Ectodermal cell (in vitro differentiated cells): ENCODE measurements at regions not wholly inside any gene's neighbourhood (a gene's known extent, or its start where the extent isn't known, plus 50 kb on each side); places are given as distances from the start of the nearest gene placed in this dataset.
A peak's percentile ranks its signal among the peaks of the same experiment; 100 is the strongest.

Experiments
- H3K27ac ChIP-seq: 2 replicates; pipeline ENCODE4 v1.7.0; 2013; ENCODE audit warnings: mild to moderate bottlenecking, low read depth, low read length; ENCODE audit not compliant: insufficient read depth, poor library complexity, severe bottlenecking
- H3K27me3 ChIP-seq: 2 replicates; pipeline ENCODE4 v1.7.0; 2013; ENCODE audit warnings: mild to moderate bottlenecking, low read length; ENCODE audit not compliant: insufficient read depth, control insufficient read depth, poor library complexity, severe bottlenecking
- H3K36me3 ChIP-seq: one replicate; pipeline ENCODE4 v1.7.0; 2013; ENCODE audit warnings: low read length; ENCODE audit not compliant: control insufficient read depth, insufficient read depth
- H3K4me1 ChIP-seq: one replicate; pipeline ENCODE4 v1.7.0; 2013; ENCODE audit warnings: low read length; ENCODE audit not compliant: control insufficient read depth, insufficient read depth
- H3K4me3 ChIP-seq: 2 replicates; pipeline ENCODE4 v1.7.0; 2013; ENCODE audit warnings: low read depth, low read length, control low read depth; ENCODE audit not compliant: insufficient read depth
- H3K9me3 ChIP-seq: 2 replicates; pipeline ENCODE4 v1.7.0; 2013; ENCODE audit warnings: mild to moderate bottlenecking, low read length, moderate library complexity; ENCODE audit not compliant: control insufficient read depth
- WGBS, 2 experiments: methylation state at CpG; one replicate each; pipeline ENCODE4 v1.1.7; 2013; ENCODE audit warnings: missing lambda C conversion rate in 2 of 2; 5-methylcytosine and 5-hydroxymethylcytosine counted together

DNA sequence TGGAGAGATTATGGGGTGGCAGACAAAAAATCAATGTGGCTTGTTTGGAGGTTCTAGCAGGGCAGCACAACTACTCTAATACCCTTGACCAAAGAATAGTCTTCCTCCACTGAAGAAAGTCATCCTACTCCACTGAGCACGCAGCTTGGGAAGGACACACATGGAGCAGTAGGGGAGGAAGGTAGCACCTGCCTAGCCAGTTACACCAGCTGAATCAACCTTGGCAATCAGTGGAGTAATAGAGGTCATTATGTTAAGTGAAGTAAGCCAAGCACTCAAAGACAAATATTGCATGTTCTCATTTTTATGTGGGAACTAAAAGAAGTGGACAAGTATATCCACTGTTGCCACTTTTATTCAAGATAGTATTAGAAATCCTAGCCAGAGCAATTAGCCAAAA is 555.8 kb upstream of the ALCAM start:
- H3K4me3 ChIP-seq: no peak overlapping the region
- no peaks in the 10 kb centered on the region for H3K27me3 ChIP-seq
- 91 to 96% methylated on average over 1 of the region's 1 CpG for WGBS, 2 experiments
- H3K27ac ChIP-seq: no peak overlapping the region
- H3K9me3 ChIP-seq: no peaks in the 10 kb centered on the region
- no peaks in the 10 kb centered on the region for H3K4me1 ChIP-seq
- no peaks in the 10 kb centered on the region for H3K36me3 ChIP-seq

DNA sequence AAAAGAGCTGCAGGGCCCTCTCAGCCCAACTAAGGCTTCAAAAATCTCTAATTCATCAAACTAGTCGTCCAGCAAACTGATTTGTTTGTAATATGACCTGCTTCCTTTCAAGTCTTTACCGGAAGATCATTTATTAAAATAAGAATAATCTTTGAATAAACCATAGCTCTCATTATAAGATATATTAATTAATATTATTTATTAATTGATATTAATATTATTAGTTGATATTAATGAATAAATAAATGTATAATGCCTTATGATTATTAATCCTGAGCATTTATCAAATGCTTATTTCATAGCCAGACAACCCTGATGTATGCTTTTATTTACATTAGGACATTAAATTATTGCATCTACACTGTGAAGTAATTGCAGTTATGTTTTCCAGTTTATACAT is 550.7 kb upstream of the ALCAM start:
- H3K9me3 ChIP-seq: no peaks in the 10 kb centered on the region
- H3K27ac ChIP-seq: no peak overlapping the region

DNA sequence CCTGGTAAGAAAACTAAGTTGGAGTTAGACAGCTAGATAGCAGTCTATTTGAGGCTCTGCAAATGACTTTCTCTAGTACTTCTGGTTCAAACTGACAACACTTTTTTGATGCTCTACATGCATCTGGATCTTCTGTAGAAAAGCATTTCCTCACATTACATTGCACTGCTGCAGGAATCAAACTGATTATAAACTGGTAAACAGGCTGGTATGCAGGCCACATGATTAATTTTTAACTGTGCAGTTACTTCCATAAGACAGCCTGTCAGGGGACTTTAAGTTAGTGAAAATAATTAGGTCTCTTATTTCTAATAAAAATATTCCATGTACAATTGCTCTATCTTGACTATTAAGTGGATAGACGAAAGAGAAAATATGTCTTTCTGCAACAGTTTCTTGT is 550.0 kb upstream of the ALCAM start:
- H3K36me3 ChIP-seq: peaks cover 7% of the 10 kb centered on the region
- no peaks in the 10 kb centered on the region for H3K9me3 ChIP-seq
- no peak overlapping the region for H3K4me3 ChIP-seq
- H3K27me3 ChIP-seq: no peaks in the 10 kb centered on the region
- no peak overlapping the region for H3K27ac ChIP-seq
- H3K4me1 ChIP-seq: no peaks in the 10 kb centered on the region
- WGBS, 2 experiments: 80% methylated on average over 1 of the region's 1 CpG; no CpG with 5 or more reads in 1 of the 2 experiments

More for the DNA sequence above, 550.7 kb upstream of the ALCAM start:
- H3K36me3 ChIP-seq: no peaks in the 10 kb centered on the region
- 17 to 56% methylated on average over 1 of the region's 2 CpGs for WGBS, 2 experiments
- no peaks in the 10 kb centered on the region for H3K4me1 ChIP-seq
- no peaks in the 10 kb centered on the region for H3K27me3 ChIP-seq
- H3K4me3 ChIP-seq: no peak overlapping the region

DNA sequence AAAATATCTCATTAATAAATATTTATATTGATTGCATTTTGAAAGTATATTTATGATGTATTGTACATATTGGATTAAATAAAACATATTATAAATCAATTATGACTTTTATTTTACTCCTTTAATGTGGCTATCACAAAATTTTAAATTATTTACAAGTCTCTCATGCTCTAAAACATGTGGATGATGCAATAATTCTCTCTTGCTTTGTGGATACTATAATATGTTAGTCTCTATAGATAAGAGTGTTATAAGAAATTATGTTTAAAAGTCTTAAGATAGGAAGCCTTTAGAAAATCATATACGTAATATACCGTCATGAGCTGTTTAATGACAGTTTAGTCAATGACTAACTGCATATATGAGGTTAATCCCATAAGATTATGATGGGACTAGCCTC is 547.4 kb upstream of the ALCAM start:
- no peaks in the 10 kb centered on the region for H3K27me3 ChIP-seq
- H3K9me3 ChIP-seq: no peaks in the 10 kb centered on the region
- WGBS, 2 experiments: 47 to 50% methylated on average over 2 of the region's 2 CpGs
- H3K4me3 ChIP-seq: no peak overlapping the region
- no peaks in the 10 kb centered on the region for H3K4me1 ChIP-seq
- H3K36me3 ChIP-seq: peaks cover 8% of the 10 kb centered on the region
- H3K27ac ChIP-seq: no peak overlapping the region

DNA sequence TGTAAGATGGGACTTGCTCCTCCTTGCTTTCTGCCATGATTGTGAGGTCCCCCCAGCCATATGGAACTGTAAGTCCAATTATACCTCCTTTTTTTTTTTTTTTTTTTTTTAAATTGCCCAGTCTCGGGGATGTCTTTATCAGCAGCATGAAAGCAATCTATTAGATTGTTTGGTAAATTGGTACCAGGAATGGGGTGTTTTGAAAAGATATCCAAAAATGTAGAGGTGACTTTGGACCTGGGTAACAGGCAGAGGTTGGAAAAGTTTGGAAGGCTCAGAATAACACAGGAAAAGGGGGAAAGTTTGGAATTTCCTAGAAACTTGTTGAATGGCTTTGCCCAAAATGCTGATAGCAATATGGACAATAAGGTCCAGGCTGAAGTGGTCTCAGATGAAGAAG is 545.8 kb upstream of the ALCAM start:
- peaks cover 8% of the 10 kb centered on the region for H3K36me3 ChIP-seq
- peaks cover 15% of the 10 kb centered on the region for H3K4me1 ChIP-seq
- no peak overlapping the region for H3K27ac ChIP-seq
- H3K27me3 ChIP-seq: no peaks in the 10 kb centered on the region
- 75 to 88% methylated on average over 1 of the region's 1 CpG for WGBS, 2 experiments
- H3K4me3 ChIP-seq: no peak overlapping the region
- H3K9me3 ChIP-seq: no peaks in the 10 kb centered on the region

DNA sequence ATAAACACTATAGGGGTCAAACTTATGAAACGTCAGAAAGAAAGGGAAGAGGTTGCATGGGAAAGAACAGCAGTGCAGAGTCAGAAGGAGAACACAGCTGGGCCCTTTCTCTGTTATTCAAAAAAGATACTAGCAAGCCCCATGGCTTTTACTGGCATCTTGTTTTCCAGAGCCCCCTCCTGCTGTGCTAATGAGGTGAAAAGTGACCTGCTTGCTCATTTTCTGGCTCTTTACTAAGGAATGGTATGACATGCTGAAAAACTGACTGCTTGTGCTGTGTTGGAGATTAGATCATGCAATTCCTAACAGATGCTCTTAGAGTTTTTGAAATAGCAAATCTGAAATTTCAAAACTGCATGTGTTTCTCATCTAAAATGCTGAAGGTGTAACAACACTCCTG is 541.6 kb upstream of the ALCAM start:
- Histone ChIP-seq H3K36me3 (peaks cover 8% of the 10 kb centered on the region), H3K9me3 (no peaks in the 10 kb centered on the region), H3K27ac (peak overlapping the region; percentile 62), H3K27me3 (no peaks in the 10 kb centered on the region), H3K4me1 (peaks cover 19% of the 10 kb centered on the region), H3K4me3 (no peak overlapping the region)
- 0 to 8% methylated on average over 1 of the region's 1 CpG for WGBS, 2 experiments

DNA sequence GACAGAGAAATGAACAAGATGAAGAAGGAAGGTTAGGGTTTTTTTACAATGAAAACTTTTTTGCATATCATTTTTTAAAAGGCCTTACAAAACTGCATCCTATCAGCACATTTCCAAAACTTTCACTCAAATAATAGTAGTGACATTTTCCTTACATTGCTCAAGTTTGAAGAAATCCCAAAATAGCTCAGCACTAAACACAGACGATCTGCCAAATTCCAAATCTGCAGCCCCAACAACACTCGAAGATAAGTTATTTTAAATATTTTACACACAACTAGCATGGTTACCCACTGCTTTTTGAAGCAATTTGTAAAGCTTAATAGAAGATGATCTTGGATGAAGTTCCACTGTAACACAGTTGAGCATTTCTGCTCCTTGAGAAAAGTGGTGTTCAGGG is 535.6 kb upstream of the ALCAM start:
- Histone ChIP-seq H3K27ac (no peak overlapping the region), H3K4me1 (peaks cover 4% of the 10 kb centered on the region), H3K4me3 (no peak overlapping the region), H3K36me3 (no peaks in the 10 kb centered on the region), H3K27me3 (no peaks in the 10 kb centered on the region), H3K9me3 (no peaks in the 10 kb centered on the region)
- 87 to 95% methylated on average over 2 of the region's 2 CpGs for WGBS, 2 experiments

DNA sequence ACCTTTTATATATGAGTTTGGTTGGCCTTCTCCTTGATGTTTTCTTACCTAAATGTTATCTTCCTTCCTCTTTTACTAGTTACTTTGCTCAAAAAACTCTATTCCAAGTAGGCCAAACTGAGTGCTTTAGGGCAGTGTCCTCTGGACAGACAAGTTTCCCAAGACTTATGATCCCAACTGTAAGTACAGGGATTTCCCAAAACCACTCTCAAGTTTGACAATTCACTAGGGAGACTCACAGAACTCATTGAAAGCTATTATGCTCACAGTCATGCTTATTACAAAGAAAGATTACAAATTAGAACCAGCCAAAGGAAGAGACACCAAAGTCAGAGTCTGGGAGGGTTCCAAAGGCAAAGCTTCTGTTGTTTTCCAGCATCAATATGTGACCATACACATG is 534.2 kb upstream of the ALCAM start:
- Histone ChIP-seq H3K4me3 (no peak overlapping the region), H3K9me3 (no peaks in the 10 kb centered on the region), H3K27ac (no peak overlapping the region), H3K4me1 (no peaks in the 10 kb centered on the region), H3K36me3 (no peaks in the 10 kb centered on the region), H3K27me3 (no peaks in the 10 kb centered on the region)

DNA sequence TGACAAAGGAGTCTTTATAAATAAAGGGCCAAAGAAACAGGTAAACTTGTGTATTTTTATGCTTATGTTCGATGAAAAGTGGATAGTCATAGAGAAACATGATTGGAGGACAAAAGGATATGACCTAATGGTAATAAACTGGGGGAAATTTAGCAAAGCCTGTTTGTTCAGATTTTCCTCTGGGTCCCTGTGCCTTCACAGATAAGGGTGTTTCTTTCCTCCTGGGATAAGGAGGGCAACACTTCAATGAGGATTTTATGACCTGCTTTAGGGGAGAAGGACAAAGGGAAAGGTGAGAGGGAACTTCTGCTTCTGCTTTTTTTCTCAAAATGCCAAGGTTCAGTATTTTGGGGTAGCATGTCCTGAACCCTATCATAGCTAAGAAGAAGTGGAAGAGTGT is 531.3 kb upstream of the ALCAM start:
- no peaks in the 10 kb centered on the region for H3K9me3 ChIP-seq
- H3K4me1 ChIP-seq: no peaks in the 10 kb centered on the region
- no peaks in the 10 kb centered on the region for H3K27me3 ChIP-seq
- H3K4me3 ChIP-seq: no peak overlapping the region
- no peaks in the 10 kb centered on the region for H3K36me3 ChIP-seq
- WGBS, 2 experiments: 91 to 93% methylated on average over 1 of the region's 1 CpG
- H3K27ac ChIP-seq: no peak overlapping the region

DNA sequence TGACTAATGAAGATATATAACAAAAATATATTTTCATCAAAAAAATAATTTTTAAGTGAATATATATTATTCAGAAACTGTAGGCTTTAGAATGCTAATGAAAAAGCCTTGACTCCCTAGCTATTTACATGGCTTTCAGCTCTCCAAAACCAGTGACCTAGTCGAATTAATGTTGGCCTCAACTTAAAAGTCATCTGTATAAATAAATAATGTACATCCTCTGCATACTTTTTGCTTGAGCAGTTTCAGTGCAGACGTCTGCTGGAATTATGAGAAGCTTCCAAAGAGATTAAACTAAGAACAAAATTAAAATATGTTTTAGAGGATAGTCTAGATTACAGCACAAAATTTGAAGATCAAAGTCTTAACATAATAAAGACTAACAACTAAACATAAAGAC is 520.4 kb upstream of the ALCAM start:
- H3K9me3 ChIP-seq: peaks cover 2% of the 10 kb centered on the region
- no peaks in the 10 kb centered on the region for H3K36me3 ChIP-seq
- 65% methylated on average over 2 of the region's 2 CpGs; no CpG with 5 or more reads in 1 of the 2 experiments for WGBS, 2 experiments
- no peak overlapping the region for H3K27ac ChIP-seq
- H3K4me3 ChIP-seq: no peak overlapping the region
- H3K27me3 ChIP-seq: no peaks in the 10 kb centered on the region
- peaks cover 4% of the 10 kb centered on the region for H3K4me1 ChIP-seq

DNA sequence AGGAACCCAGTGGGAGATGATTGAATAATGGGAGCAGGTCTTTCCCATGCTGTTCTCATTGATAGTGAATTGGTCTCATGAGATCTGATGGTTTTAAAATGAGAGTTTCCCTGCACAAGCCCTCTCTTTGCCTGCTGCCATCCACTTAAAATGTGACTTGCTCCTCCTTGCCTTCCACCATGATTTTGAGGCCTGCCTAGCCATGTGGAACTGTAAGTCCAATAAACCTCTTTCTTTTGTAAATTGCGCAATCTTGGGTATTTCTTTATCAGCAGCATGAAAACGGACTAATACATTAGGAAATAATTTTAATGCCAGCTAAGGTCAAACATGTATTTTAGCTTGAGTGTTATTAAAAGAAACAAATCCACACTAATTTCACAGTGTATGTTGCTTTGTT is 517.6 kb upstream of the ALCAM start:
- Histone ChIP-seq H3K36me3 (no peaks in the 10 kb centered on the region), H3K27ac (no peak overlapping the region), H3K4me3 (no peak overlapping the region), H3K4me1 (peaks cover 4% of the 10 kb centered on the region), H3K27me3 (no peaks in the 10 kb centered on the region), H3K9me3 (peaks cover 2% of the 10 kb centered on the region)
- WGBS, 2 experiments: 100% methylated on average over 1 to 2 of the region's 2 CpGs
